CD14-positive monocyte (primary cell): ENCODE measurements at regions not wholly inside any gene's neighbourhood (a gene's known extent, or its start where the extent isn't known, plus 50 kb on each side); places are given as distances from the start of the nearest gene placed in this dataset.

ENCODE experiments used
- DNase-seq, 3 donors: peaks; one replicate each; pipeline ENCODE4 v3.0.0-alpha.2; 2011 to 2022
- H2AFZ ChIP-seq: 2 replicates; pipeline ENCODE4 v1.6.0; 2012; ENCODE audit warnings: mild to moderate bottlenecking, low read depth, low read length, inconsistent platforms; ENCODE audit not compliant: insufficient read depth, poor library complexity, severe bottlenecking
- H3K27ac ChIP-seq, 2 donors: 1 replicate in 1 of 2; 2 replicates in 1 of 2; pipeline ENCODE4 v1.5.1; 2012 to 2013; ENCODE audit warnings: low read length in 2 of 2, control low read depth in 1 of 2, inconsistent platforms in 1 of 2, low read depth in 1 of 2, mild to moderate bottlenecking in 1 of 2
- H3K27me3 ChIP-seq, 2 donors: one replicate each; pipeline versions ENCODE4 v1.6.0 to v1.6.1; 2011 to 2013; ENCODE audit warnings: low read length in 2 of 2; ENCODE audit not compliant: control insufficient read depth in 2 of 2, insufficient read depth in 2 of 2
- H3K36me3 ChIP-seq, 2 donors: replicated peaks in 1 of 2; 1 replicate in 1 of 2; 2 replicates in 1 of 2; pipeline versions ENCODE4 v1.5.1 to v1.6.1; 2012 to 2013; ENCODE audit warnings: low read length in 2 of 2, control low read depth in 1 of 2, inconsistent platforms in 1 of 2, mild to moderate bottlenecking in 1 of 2; ENCODE audit not compliant: insufficient read depth in 2 of 2, control insufficient read depth in 1 of 2
- H3K4me1 ChIP-seq, 2 donors: 1 replicate in 1 of 2; 2 replicates in 1 of 2; pipeline versions ENCODE4 v1.5.1 to v1.6.1; 2012 to 2013; ENCODE audit warnings: low read length in 2 of 2, control low read depth in 1 of 2, inconsistent platforms in 1 of 2, mild to moderate bottlenecking in 1 of 2, moderate library complexity in 1 of 2; ENCODE audit not compliant: insufficient read depth in 2 of 2, control insufficient read depth in 1 of 2
- H3K4me2 ChIP-seq: replicated peaks from 2 replicates; pipeline ENCODE3; 2012; ENCODE audit warnings: low read length, moderate library complexity, mild to moderate bottlenecking; ENCODE audit not compliant: poor library complexity, severe bottlenecking; ENCODE audit errors: extremely low read depth
- H3K4me3 ChIP-seq, 3 experiments: fragments of 200-600 bp in 1 of 3; sonication (generic) in 1 of 3; replicated peaks in 1 of 3; 1 replicate in 2 of 3; 2 replicates in 1 of 3; pipeline ENCODE4 v1.5.1; 2011 to 2013; ENCODE audit warnings: low read length in 3 of 3, mild to moderate bottlenecking in 3 of 3, control low read depth in 2 of 3, low read depth in 2 of 3, inconsistent platforms in 1 of 3, moderate library complexity in 1 of 3
- H3K79me2 ChIP-seq: 2 replicates; pipeline ENCODE4 v1.6.0; 2012; ENCODE audit warnings: mild to moderate bottlenecking, control low read depth, inconsistent platforms, low read length, moderate library complexity; ENCODE audit not compliant: insufficient read depth
- H3K9ac ChIP-seq: 2 replicates; pipeline ENCODE4 v1.6.0; 2017; ENCODE audit warnings: low read length, mild to moderate bottlenecking; ENCODE audit not compliant: insufficient read depth, poor library complexity, severe bottlenecking
- H3K9me3 ChIP-seq, 2 donors: replicated peaks in 1 of 2; 1 replicate in 1 of 2; 2 replicates in 1 of 2; pipeline versions ENCODE4 v1.5.1 to v1.6.1; 2012 to 2013; ENCODE audit warnings: low read length in 2 of 2, control low read depth in 1 of 2; ENCODE audit not compliant: control insufficient read depth in 1 of 2, insufficient read depth in 1 of 2
- H4K20me1 ChIP-seq: 2 replicates; pipeline ENCODE4 v1.6.0; 2012; ENCODE audit warnings: mild to moderate bottlenecking, low read length, control low read depth, moderate library complexity; ENCODE audit not compliant: insufficient read depth
- H3K27ac Mint-ChIP-seq, 7 donors: one replicate each; pipeline ENCODE4 v1.8.0; 2020; ENCODE audit warnings: mild to moderate bottlenecking in 7 of 7, mixed read lengths in 7 of 7, moderate library complexity in 6 of 7, inconsistent platforms in 2 of 7
- H3K27me3 Mint-ChIP-seq, 3 donors: one replicate each; pipeline ENCODE4 v1.8.0; 2021 to 2022; ENCODE audit warnings: low read depth in 3 of 3, mild to moderate bottlenecking in 3 of 3, mixed read lengths in 3 of 3, moderate library complexity in 3 of 3, inconsistent platforms in 1 of 3
- H3K36me3 Mint-ChIP-seq, 2 donors: one replicate each; pipeline ENCODE4 v1.8.0; 2020; ENCODE audit warnings: mixed read lengths in 2 of 2, inconsistent platforms in 1 of 2, mild to moderate bottlenecking in 1 of 2
- H3K4me1 Mint-ChIP-seq: one replicate; pipeline ENCODE4 v1.8.0; 2020; ENCODE audit warnings: mild to moderate bottlenecking, mixed read lengths
- H3K4me3 Mint-ChIP-seq, 2 donors: one replicate each; pipeline ENCODE4 v1.8.0; 2020; ENCODE audit warnings: mild to moderate bottlenecking in 2 of 2, mixed read lengths in 2 of 2, moderate library complexity in 1 of 2
- H3K9me3 Mint-ChIP-seq, 7 donors: one replicate each; pipeline ENCODE4 v1.8.0; 2020 to 2022; ENCODE audit warnings: mixed read lengths in 7 of 7, mild to moderate bottlenecking in 6 of 7, moderate library complexity in 6 of 7, inconsistent platforms in 2 of 7
- CTCF ChIP-seq: fragments of 200-600 bp; IDR thresholded peaks from one replicate; pipeline ENCODE4 v1.8.0; 2022; ENCODE audit warnings: antibody characterized with exemption, mild to moderate bottlenecking
- WGBS: methylation state at CpG from one replicate; pipeline ENCODE4 v1.1.5; 2013; ENCODE audit warnings: missing lambda C conversion rate; ENCODE audit not compliant: insufficient coverage; 5-methylcytosine and 5-hydroxymethylcytosine counted together
- intact Hi-C, 2 donors: fragments of 100-400 bp; cut with micrococcal nuclease; formaldehyde crosslinking; loops; one replicate each; pipeline versions ENCODE4 v1.15.0 to v1.15.1; 2023

DNA sequence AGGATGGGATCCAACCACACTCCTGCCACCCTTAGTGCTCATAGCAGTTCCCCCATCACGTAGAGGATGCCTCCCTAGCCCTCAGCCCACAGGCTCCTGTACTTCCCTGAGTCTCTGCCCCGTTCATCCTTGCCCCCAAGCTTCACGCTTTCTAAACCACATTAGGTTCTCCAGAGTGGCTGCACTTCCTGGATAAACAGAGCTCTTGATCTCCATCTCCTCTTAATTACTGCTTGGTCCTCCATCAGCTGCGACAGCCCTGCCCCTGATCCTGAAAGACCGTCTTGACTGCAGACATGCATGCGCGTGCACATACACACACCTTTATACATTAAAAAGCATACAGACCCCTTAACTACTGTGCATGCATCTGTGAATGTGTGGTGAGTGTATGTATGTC is 530.0 kb downstream of the BCL11B start:
- Histone ChIP-seq H3K4me1 (no peaks in the 10 kb centered on the region), H4K20me1 (no peaks in the 10 kb centered on the region), H3K27me3 (no peaks in the 10 kb centered on the region), H3K9me3 (peaks cover 3 to 4% of the 10 kb centered on the region in 2 donors), H3K36me3 (no peaks in the 10 kb centered on the region), H3K9ac (no peak overlapping the region), H3K4me3 (no peak overlapping the region), H3K4me2 (no peak overlapping the region), H3K27ac (no peak overlapping the region), H3K79me2 (no peaks in the 10 kb centered on the region), H2AFZ (no peak overlapping the region)
- H3K9me3 Mint-ChIP-seq = peaks cover 0 to 18% (median 6%) of the 10 kb centered on the region in 7 donors
- no peak for DNase-seq
- WGBS = 61% methylated on average over 4 of the region's 7 CpGs
- intact Hi-C loops = no loop called here
- H3K27me3 Mint-ChIP-seq = peaks cover 0 to 7% (median 7%) of the 10 kb centered on the region in 3 donors
- no peak overlapping the region for H3K27ac Mint-ChIP-seq
- H3K36me3 Mint-ChIP-seq = no peaks in the 10 kb centered on the region
- H3K4me3 Mint-ChIP-seq = no peak overlapping the region
- H3K4me1 Mint-ChIP-seq = no peaks in the 10 kb centered on the region
- TF ChIP-seq CTCF = no peak

DNA sequence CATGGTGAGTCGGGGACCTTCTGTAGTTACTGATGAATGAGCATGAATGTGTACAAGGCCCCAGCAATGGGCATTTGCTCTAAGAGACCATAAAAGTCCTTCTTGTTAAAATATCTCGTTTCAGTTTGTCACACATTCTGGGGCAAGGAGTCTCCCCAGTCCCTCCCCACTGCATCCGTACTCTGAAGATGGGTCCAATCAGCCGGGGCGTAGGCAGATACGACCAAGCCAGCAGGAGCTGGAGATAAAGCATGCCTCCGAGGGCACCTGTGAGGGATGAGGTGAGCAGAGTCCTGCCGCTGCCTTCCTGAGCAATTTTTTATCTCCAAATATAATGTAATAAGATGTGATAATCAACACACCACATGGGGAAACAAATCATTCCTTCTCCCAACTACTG is 528.5 kb downstream of the BCL11B start:
- Histone ChIP-seq H2AFZ (no peak overlapping the region), H3K27me3 (no peaks in the 10 kb centered on the region), H3K36me3 (no peaks in the 10 kb centered on the region), H3K4me2 (no peak overlapping the region), H3K79me2 (no peaks in the 10 kb centered on the region), H3K9ac (no peak overlapping the region), H3K27ac (no peak overlapping the region), H4K20me1 (no peaks in the 10 kb centered on the region), H3K4me1 (no peaks in the 10 kb centered on the region), H3K4me3 (no peak overlapping the region), H3K9me3 (peaks cover 0 to 4% of the 10 kb centered on the region in 2 donors)
- intact Hi-C loops = no loop called here
- no peak for TF ChIP-seq CTCF
- no peaks in the 10 kb centered on the region for H3K36me3 Mint-ChIP-seq
- WGBS = no CpG with 5 or more reads among the region's 8 CpGs
- no peak overlapping the region for H3K4me3 Mint-ChIP-seq
- DNase-seq = no peak
- H3K27me3 Mint-ChIP-seq = peaks cover 1 to 7% (median 7%) of the 10 kb centered on the region in 3 donors
- H3K4me1 Mint-ChIP-seq = no peaks in the 10 kb centered on the region
- H3K27ac Mint-ChIP-seq = no peak overlapping the region
- peaks cover 0 to 18% (median 6%) of the 10 kb centered on the region in 7 donors for H3K9me3 Mint-ChIP-seq
